ENCODE measurements at regions not wholly inside any gene's neighbourhood (a gene's known extent, or its start where the extent isn't known, plus 50 kb on each side); places are given as distances from the start of the nearest gene placed in this dataset.

DNA sequence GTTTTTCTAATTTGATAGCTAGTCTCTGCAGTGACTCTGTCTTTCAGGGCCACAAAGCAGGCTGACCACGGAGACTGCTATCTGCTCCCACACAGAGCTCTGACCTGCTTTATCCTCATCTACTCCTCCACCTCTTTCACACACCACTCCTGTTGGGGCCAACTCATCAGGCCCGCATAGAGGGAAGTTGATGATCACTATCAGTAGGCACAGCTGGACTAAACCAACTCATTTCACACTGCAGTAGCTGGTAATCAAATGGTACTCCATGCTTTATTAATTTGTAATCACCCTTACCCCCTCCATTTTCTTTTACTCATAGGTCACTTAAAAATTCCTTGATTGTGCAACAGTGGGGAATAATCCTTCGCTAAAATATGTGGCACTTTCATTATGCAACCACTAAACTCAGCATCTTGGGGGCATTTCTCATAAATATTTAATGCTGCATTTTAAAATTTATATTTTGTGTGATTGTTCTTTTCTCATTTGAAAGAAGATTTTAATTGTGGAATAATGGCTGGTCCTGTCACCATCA lies 249.8 kb upstream of the GCFC2 start:
- TF ChIP-seq CTCF (IDR thresholded peaks at IDR 0.05) = no peak
- H3K79me2 ChIP-seq = no peaks in the 10 kb centered on the region

DNA sequence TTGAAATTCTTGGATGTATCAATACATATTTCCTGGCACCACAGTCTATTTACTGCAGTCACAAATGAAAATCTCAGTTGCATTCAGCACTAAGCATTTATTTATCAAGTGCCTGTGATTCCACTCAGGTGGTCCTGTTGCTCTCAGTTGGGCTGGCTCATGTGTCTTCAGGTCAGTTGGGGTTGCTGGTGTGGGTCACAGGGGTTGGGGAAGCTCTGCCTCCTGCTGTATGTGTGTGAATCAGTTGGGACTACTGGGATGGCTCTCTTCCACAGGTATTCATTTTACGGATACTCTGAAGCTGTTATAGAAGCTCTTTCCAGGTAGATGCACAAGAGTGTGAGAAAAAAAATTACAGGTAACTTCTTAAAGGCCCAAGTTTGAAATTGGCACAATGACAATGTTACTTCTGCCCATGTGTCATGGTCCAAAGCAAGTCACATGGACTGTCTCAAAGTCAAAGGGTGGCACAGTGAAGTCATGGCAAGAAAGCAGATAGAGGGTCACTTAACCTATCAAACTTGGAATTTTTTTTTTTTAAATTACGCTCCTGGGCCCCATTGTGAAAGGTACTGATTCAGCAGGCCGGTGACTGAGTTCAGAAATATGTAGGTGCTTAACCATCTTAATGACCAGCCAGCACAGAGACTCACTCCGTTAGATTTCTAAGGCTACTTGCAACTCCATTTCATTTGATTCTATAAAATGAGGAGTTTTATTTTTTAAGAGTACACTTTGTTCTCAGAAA lies 249.2 kb upstream of the GCFC2 start:
- no peak for TF ChIP-seq CTCF (IDR thresholded peaks at IDR 0.05)
- H3K27me3 ChIP-seq (ENCODE audit: control insufficient read depth, insufficient read depth, low read length) = no peaks in the 10 kb centered on the region
- H3K36me3 ChIP-seq (ENCODE audit: control insufficient read depth, insufficient read depth, low read length) = no peaks in the 10 kb centered on the region
- H3K79me2 ChIP-seq = no peaks in the 10 kb centered on the region
- H3K4me1 ChIP-seq = no peaks in the 10 kb centered on the region
- H3K9ac ChIP-seq = no peak overlapping the region
- H3K27ac ChIP-seq = no peak overlapping the region
- no peaks in the 10 kb centered on the region for H3K9me3 ChIP-seq (ENCODE audit: control insufficient read depth, low read length)
- H2AFZ ChIP-seq = no peak overlapping the region
- no peak overlapping the region for H3K4me3 ChIP-seq (ENCODE audit: low read depth, low read length)
- H3K4me2 ChIP-seq (ENCODE audit: low read length) = no peak overlapping the region

More for the DNA sequence above, 249.8 kb upstream of the GCFC2 start:
- no peak overlapping the region for H3K4me3 ChIP-seq (ENCODE audit: low read depth, low read length)
- no peak overlapping the region for H3K27ac ChIP-seq
- H2AFZ ChIP-seq = no peak overlapping the region
- no peaks in the 10 kb centered on the region for H3K36me3 ChIP-seq (ENCODE audit: control insufficient read depth, insufficient read depth, low read length)
- H3K4me1 ChIP-seq = no peaks in the 10 kb centered on the region
- no peak overlapping the region for H3K4me2 ChIP-seq (ENCODE audit: low read length)
- H3K27me3 ChIP-seq (ENCODE audit: control insufficient read depth, insufficient read depth, low read length) = no peaks in the 10 kb centered on the region
- H3K9me3 ChIP-seq (ENCODE audit: control insufficient read depth, low read length) = no peaks in the 10 kb centered on the region
- H3K9ac ChIP-seq = no peak overlapping the region

DNA sequence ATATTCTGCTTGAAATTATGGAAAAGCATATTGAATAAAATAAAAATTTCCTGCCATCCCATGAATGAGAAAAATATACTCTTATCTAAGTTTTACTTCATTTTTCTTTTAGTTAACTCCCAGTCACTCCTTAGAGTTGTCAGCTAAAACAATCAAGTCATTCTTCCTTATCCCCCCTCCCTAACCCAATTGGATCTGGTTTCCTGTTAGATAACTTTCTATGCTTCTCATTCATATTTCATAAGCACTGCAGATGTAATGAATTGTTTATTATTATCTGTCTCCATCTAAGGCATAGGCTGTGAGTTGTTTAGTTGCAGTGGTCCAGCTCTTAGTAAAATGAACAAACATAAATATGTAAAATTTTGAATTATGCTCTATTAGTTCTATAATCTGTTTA lies 244.0 kb upstream of the GCFC2 start:
- no peak for TF ChIP-seq CTCF (IDR thresholded peaks at IDR 0.05)
- H3K9me3 ChIP-seq (ENCODE audit: control insufficient read depth, low read length) = no peaks in the 10 kb centered on the region
- no peaks in the 10 kb centered on the region for H3K27me3 ChIP-seq (ENCODE audit: control insufficient read depth, insufficient read depth, low read length)
- no peaks in the 10 kb centered on the region for H3K79me2 ChIP-seq
- H3K9ac ChIP-seq = no peak overlapping the region
- no peak overlapping the region for H2AFZ ChIP-seq
- no peaks in the 10 kb centered on the region for H3K4me1 ChIP-seq
- no peak overlapping the region for H3K4me2 ChIP-seq (ENCODE audit: low read length)
- H3K27ac ChIP-seq = no peak overlapping the region
- H3K36me3 ChIP-seq (ENCODE audit: control insufficient read depth, insufficient read depth, low read length) = no peaks in the 10 kb centered on the region
- no peak overlapping the region for H3K4me3 ChIP-seq (ENCODE audit: low read depth, low read length)

DNA sequence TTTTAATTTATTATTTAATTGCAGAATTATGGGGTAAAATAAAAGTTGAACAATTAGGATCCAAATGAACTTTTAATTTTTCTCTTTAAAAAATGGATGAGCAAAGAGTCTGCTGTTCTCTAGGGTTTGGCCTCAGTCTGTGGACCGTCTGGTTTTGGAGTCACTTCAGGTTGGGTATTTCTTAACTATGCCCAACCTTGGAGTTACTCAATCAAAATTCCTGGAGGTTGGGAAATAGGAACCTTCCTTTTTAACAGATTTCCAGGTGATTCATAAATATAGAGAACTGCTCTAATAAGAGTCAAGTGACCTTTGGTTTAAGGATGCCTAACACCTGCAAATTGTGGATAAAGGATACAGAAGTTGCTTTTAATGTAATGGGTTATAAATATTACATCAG lies 241.5 kb upstream of the GCFC2 start:
- no peak for TF ChIP-seq CTCF (IDR thresholded peaks at IDR 0.05)

More for the DNA sequence above, 241.5 kb upstream of the GCFC2 start:
- Histone ChIP-seq H3K36me3 (ENCODE audit: control insufficient read depth, insufficient read depth, low read length) (no peaks in the 10 kb centered on the region), H3K4me3 (ENCODE audit: low read depth, low read length) (no peak overlapping the region), H3K9me3 (ENCODE audit: control insufficient read depth, low read length) (no peaks in the 10 kb centered on the region), H3K9ac (no peak overlapping the region), H3K27me3 (ENCODE audit: control insufficient read depth, insufficient read depth, low read length) (no peaks in the 10 kb centered on the region), H3K4me1 (no peaks in the 10 kb centered on the region), H3K4me2 (ENCODE audit: low read length) (no peak overlapping the region), H3K27ac (no peak overlapping the region), H2AFZ (no peak overlapping the region), H3K79me2 (no peaks in the 10 kb centered on the region)
